Epithelial cell of prostate (primary cell): ENCODE measurements at regions not wholly inside any gene's neighbourhood (a gene's known extent, or its start where the extent isn't known, plus 50 kb on each side); places are given as distances from the start of the nearest gene placed in this dataset.
A peak's percentile ranks its signal among the peaks of the same experiment; 100 is the strongest.
"Not testable (repeated sequence)": the region's sequence is repeated elsewhere in the genome, so short reads cannot be mapped to it uniquely, and the experiment has no call there.

Experiments used
- DNase-seq: peaks from one replicate; pipeline ENCODE4 v3.0.0-alpha.2; 2011; ENCODE audit warnings: low read depth, low spot score
- H3K27ac ChIP-seq: fragments of 450-650 bp; 2 replicates; pipeline ENCODE4 v1.5.1; 2017; ENCODE audit warnings: mild to moderate bottlenecking

- no peak for DNase-seq
Measured at GRCh38 chr13:73321043-73321442, 262.2 kb downstream of the KLF5 start.

GRCh38 chr13:73317140-73317539 lies 258.3 kb downstream of the KLF5 start:
- H3K27ac ChIP-seq: no peak overlapping the region
- no peak for DNase-seq

More at GRCh38 chr13:73321043-73321442, 262.2 kb downstream of the KLF5 start:
- no peak overlapping the region for H3K27ac ChIP-seq

DNA sequence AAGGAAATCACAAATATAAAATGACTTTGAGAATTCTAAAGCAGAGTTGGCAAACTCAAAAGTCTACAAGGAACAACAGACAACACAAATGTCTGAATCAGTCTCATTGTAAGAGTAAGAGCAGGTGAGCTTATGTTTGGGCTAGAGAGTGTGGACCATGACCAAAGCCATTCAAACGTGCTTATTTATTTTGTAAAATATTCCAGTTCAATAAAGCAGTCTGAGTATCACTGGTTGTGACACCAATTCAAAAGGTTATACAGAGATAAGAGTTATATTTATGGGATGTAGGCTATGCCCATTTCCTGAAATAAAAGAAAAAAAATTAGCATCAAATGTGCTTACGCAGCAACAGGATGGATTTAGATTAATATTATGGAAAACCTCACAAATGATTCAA lies 251.6 kb downstream of the KLF5 start:
- no peak overlapping the region for H3K27ac ChIP-seq
- no peak for DNase-seq

DNA sequence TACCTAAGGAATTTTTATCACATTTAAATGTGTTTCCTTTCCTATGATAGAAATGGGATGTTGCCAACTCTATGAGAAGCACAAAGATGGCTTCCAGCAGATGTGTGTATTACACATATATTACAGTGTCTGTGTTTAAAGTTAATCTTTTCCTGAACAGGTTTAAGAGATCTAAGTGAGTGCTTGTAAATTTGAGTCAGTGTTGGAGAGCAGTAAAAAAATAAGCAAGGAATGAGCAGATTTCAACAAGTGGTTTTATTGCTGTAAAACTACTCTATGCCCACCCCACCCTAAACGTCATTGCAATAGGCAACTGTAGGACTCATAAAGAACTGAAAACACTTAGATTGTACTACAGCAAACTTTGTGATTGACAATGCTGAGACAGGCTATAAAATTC lies 248.7 kb downstream of the KLF5 start:
- H3K27ac ChIP-seq: no peak overlapping the region
- no peak for DNase-seq

DNA sequence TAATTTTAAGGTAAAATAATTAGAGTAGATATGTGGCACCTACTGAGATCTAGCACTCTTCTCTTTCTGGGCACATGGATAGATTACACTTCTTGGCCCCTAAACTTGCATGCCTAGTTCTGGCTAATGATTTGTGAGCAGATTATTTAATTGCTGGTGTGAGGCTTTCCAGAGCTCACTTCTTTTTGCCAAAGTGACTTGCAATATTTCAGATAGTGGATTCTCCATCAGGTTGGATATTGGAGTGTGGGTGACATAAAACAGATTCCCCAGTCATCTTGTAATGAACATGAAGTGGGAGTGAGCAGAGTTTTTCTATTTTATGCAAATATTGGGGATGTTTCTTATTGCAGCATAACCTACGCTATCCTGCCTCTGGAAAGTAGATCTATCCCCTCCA lies 247.9 kb downstream of the KLF5 start:
- H3K27ac ChIP-seq: no peak overlapping the region
- no peak for DNase-seq

GRCh38 chr13:73304442-73304841 lies 245.6 kb downstream of the KLF5 start:
- peak overlapping the region; percentile 81 for H3K27ac ChIP-seq
- DNase-seq: no peak

- DNase-seq: peak; percentile 88
- H3K27ac ChIP-seq: peak overlapping the region; percentile 81
Measured at GRCh38 chr13:73303851-73304250, 245.0 kb downstream of the KLF5 start.

DNA sequence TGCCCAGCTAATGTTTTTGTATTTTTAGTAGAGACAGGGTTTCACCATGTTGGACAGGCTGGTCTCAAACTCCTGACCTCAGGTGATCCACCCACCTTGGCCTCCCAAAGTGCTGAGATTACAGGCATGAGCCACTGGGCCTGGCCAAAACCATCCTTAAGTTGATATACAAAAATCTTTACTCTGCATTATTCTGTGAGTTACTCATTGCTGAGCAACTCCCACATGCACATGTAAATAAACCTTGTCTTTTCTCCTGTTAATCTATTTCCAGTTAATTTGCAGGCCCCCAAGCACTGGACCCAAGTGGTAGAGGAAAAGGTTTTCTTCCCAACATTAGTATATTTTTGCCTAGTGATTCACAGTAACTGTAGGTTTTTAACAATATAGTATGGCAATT lies 242.8 kb downstream of the KLF5 start:
- not testable (repeated sequence) for DNase-seq
- peak overlapping the region; percentile 81 for H3K27ac ChIP-seq

DNA sequence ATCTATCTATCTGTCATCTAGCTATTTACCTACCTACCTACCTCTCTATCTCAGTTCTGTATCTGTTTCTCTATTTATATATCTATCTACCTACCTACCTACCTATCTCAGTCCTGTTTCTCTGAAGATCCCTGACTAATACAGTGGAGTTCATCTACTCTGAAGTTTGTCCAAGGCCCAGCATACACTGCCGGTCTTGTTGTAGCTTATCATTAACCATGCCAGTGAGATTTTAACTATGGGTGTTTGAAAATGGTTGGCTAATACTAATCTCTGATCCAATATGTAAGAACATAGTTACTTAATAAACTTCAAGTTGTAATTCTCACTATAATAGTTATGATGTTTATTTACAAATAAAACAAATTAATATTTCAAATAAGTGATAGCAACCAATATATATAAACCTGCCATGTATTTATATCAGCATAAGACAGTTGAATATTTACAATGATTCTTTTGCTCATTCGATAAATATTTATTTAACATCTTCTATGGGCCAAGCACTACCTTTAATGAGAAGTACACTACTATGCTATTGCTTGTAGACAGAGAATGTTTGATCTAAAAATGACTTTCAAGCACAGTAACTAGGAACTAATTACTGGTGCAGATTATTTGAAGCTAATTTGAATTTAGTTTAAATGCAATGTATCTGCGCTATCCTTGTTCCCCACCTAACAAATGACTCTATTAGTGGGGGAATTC lies 242.1 kb downstream of the KLF5 start:
- no peak overlapping the region for H3K27ac ChIP-seq
- DNase-seq: no peak

DNA sequence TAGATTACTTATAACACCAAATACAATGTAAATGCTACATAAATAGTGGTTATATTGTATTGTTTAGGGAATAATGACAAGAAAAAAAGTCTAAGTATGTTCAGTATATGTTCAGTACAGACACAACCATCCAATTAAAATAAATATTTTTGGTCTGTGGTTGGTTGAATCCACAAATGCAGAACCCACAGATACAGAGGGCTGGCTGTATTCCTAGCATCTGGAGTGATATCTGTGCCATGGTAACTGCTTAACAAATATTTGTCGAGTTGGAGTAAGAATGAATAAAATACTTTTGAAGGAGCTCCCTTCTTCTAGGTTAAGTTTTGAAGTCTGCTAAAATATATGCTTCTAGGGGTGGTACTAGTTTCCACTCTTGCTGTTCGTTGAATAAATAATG lies 241.0 kb downstream of the KLF5 start:
- H3K27ac ChIP-seq: no peak overlapping the region
- DNase-seq: no peak

DNA sequence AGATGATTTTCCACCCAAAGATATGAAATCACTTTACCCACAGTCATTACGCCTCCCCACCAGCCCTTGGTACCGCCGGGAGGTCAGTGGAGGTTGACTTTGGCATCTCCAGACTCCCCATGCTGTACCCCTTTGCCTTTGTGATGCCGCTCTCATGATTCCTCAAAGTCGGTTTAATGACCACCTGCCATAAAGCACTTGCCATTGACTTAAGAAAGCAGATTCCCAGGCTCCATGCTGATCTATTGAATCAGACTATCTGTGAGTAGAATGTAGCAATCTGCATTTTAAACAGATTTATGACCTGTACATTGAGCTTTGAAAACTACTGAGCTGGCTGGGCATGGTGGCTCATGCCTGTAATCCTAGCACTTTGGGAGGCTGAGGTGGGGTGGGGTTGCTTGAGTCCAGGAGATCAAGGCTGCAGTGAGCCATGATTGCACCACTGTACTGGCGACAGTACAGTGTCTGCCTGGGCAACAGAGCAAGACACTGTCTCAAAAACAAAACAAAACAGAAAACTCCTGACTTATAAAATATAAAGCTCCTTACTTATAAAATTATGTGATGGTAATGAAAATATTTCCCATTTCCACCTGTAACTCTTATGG lies 235.2 kb downstream of the KLF5 start:
- DNase-seq: no peak
- H3K27ac ChIP-seq: no peak overlapping the region

GRCh38 chr13:73292127-73292526 lies 233.3 kb downstream of the KLF5 start:
- DNase-seq: no peak
- H3K27ac ChIP-seq: no peak overlapping the region

- no peak for DNase-seq
- H3K27ac ChIP-seq: no peak overlapping the region
Measured at GRCh38 chr13:73290844-73291243, 232.0 kb downstream of the KLF5 start.

DNA sequence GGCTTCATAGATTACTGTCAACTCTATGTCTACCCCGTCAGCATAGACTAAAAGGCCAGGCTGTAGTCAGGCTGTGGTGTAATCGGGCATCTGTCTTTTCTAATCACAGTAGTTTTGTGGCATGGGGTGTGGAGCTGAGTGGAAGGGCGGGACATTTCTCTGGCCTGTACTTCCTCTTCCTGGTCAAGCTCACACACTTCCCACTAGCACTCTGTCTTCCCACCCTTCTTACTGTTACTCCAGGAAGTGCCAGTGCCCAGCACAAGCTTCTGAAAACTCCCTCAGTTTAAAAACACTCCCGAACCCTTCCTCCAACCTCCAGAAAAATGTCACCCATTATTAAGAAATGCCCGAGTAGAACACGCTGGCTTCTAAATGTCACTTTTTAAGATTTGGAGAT lies 229.8 kb downstream of the KLF5 start:
- H3K27ac ChIP-seq: peak overlapping the region; percentile 93
- DNase-seq: no peak

DNA sequence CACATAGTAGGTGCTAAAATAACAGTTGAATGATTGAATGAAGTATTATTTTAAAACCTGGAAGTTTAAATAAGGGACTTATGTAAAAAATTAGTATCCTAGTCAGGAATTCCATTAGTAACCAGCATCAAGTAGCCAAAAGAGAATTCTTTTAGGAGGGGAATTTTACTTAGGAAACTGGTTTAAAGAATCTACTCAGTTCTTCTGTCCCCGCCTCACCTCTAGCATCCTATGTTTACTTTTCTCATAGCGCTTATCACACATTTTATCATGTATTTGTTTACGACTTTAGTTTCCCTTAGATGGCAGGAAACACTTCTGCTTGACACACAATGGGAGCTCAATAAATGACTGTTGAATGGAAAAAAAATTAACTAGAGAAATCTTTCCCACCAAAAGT lies 229.0 kb downstream of the KLF5 start:
- H3K27ac ChIP-seq: peak overlapping the region; percentile 93

GRCh38 chr13:73286942-73287620 lies 228.3 kb downstream of the KLF5 start:
- DNase-seq: peak; percentile 81
- peak overlapping the region; percentile 93 for H3K27ac ChIP-seq

More for the DNA sequence above, 229.0 kb downstream of the KLF5 start:
- DNase-seq: no peak

DNA sequence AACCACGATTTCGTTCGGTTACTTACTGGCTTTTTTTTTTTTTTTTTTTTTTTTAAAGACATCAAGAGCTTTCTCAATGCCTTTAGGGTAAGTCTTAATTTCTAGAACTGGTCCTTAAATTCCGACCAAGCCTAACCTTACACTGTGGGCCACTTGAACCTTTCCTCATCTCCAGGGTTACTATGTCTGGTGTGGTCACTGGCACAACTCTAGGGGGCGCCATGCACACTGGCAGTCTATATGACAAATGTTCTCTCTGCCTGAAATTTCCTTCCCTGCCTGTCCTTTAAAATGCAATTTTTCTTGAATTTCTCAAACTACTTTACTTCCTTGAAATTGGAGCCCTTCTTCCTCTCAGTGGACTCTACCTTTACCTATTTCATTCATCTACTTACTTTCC lies 227.4 kb downstream of the KLF5 start:
- no peak for DNase-seq
- H3K27ac ChIP-seq: peak overlapping the region; percentile 93

GRCh38 chr13:73284081-73284874 lies 225.5 kb downstream of the KLF5 start:
- H3K27ac ChIP-seq: no peak overlapping the region
- no peak for DNase-seq

- no peak overlapping the region for H3K27ac ChIP-seq
- no peak for DNase-seq
Measured at GRCh38 chr13:73283636-73284035, 224.8 kb downstream of the KLF5 start.

DNA sequence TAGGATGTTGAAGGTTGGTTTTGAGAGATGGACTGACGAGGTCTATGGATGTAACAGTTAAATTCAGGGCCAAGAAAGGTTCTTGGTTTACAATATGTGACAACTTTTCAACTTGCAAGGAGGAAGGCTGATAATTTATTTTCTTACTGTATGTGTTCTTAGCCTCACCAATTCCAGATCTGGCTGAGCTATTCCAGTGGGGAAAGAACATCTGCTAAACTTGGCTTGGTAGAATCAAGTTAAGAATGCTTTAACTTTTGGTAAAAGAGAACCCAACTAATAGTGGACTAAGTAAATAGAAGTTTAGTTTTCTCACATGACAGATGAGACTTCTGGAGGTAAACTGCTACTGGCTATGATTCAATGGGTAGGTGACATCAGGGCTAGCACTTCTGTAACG lies 222.9 kb downstream of the KLF5 start:
- no peak overlapping the region for H3K27ac ChIP-seq
- DNase-seq: no peak

- DNase-seq: no peak
Measured at GRCh38 chr13:73278186-73278585, 219.4 kb downstream of the KLF5 start.

More at GRCh38 chr13:73278186-73278585, 219.4 kb downstream of the KLF5 start:
- no peak overlapping the region for H3K27ac ChIP-seq
